ENCODE measurements at regions not wholly inside any gene's neighbourhood (a gene's known extent, or its start where the extent isn't known, plus 50 kb on each side); places are given as distances from the start of the nearest gene placed in this dataset.

DNA sequence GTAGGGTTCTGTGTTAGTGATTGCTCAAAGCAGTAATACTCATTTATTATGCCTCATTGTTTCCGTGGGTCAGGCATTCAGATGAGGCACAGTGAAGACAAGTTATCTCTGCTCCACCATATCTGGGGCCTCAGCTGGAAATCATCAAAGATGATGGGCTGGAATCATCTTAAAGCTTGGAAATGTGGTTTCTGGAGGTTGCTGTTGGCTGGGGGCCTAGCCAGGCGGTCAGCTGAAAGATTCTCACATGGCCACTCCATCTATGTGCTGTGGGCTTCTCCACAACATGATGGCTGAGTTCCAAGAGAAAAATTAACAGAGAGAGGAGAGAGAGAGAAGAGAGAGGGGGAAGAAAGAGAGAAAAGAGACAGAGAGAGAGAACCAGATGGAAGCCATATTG, 75.5 kb downstream of the OLFM4 start:
- Histone ChIP-seq H3K56ac (replicated peaks; ENCODE audit: insufficient read length, low read depth, low read length) (no peak overlapping the region), H3K14ac (ENCODE audit: insufficient read length) (no peak overlapping the region), H4K8ac (ENCODE audit: extremely low read depth, insufficient read depth, low read length) (no peak overlapping the region), H3K4me2 (ENCODE audit: insufficient read depth in 1 of 2, low read depth in 2 of 2, low read length in 2 of 2) (no peak overlapping the region), H3K9me3 (ENCODE audit: insufficient read depth in 2 of 2, low read depth in 1 of 2, low read length in 1 of 2) (no peaks in the 10 kb centered on the region), H3K4me3 (ENCODE audit: extremely low read depth in 1 of 4, insufficient read depth in 2 of 4, low read depth in 3 of 4, low read length in 4 of 4) (no peak overlapping the region), H2BK15ac (ENCODE audit: low read length) (no peak overlapping the region), H3K23me2 (ENCODE audit: low read depth, low read length) (no peaks in the 10 kb centered on the region; the same call in 1 of the 2 replicates), H3K18ac (ENCODE audit: extremely low read depth, low read length) (no peak overlapping the region), H4K20me1 (replicated peaks in 1 of 2; ENCODE audit: control insufficient read depth in 1 of 2, insufficient read depth in 2 of 2, low read length in 2 of 2) (no peaks in the 10 kb centered on the region), H3K27ac (ENCODE audit: low read depth, low read length) (no peak overlapping the region), H2BK120ac (replicated peaks; ENCODE audit: low read depth, low read length) (no peak overlapping the region), H3K4ac (replicated peaks; ENCODE audit: insufficient read length, low read depth, low read length) (no peak overlapping the region), H2AFZ (ENCODE audit: low read length) (no peak overlapping the region), H3K4me1 (replicated peaks in 1 of 4; ENCODE audit: control insufficient read depth in 3 of 4, insufficient read depth in 4 of 4, low read length in 3 of 4) (no peaks in the 10 kb centered on the region), H3K27me3 (replicated peaks in 1 of 4; ENCODE audit: control insufficient read depth in 3 of 4, extremely low read depth in 1 of 4, insufficient read depth in 3 of 4, low read length in 3 of 4) (no peaks in the 10 kb centered on the region), H2AK5ac (ENCODE audit: low read depth, low read length) (no peak overlapping the region), H3K79me2 (ENCODE audit: control insufficient read depth in 1 of 2, insufficient read depth in 2 of 2, low read length in 2 of 2) (no peaks in the 10 kb centered on the region), H3K9ac (replicated peaks in 1 of 4; ENCODE audit: extremely low read depth in 1 of 4, low read depth in 3 of 4, low read length in 3 of 4) (no peak overlapping the region), H4K5ac (ENCODE audit: insufficient read length, low read depth, low read length) (no peak overlapping the region), H2BK12ac (ENCODE audit: low read depth, low read length) (no peak overlapping the region), H2BK5ac (ENCODE audit: low read depth, low read length) (no peak overlapping the region), H3K79me1 (ENCODE audit: low read depth, low read length) (no peaks in the 10 kb centered on the region), H3K36me3 (ENCODE audit: control insufficient read depth in 2 of 4, insufficient read depth in 4 of 4, low read length in 3 of 4) (no peaks in the 10 kb centered on the region), H3K23ac (ENCODE audit: insufficient read length) (no peak overlapping the region), H4K91ac (replicated peaks; ENCODE audit: insufficient read length, low read length) (no peak overlapping the region), H2BK20ac (ENCODE audit: low read length) (no peak overlapping the region)
- TF ChIP-seq SP2 (IDR thresholded peaks at IDR 0.05; ENCODE audit: low read length) (no peak), RNF2 (IDR thresholded peaks at IDR 0.05; ENCODE audit: borderline replicate concordance, low read depth, low read length, missing control alignments, poor library complexity, severe bottlenecking) (no peak), TAF7 (optimal IDR thresholded peaks at IDR 0.05; ENCODE audit: borderline replicate concordance, low read depth, low read length) (no peak), SIX5 (IDR thresholded peaks at IDR 0.05; ENCODE audit: low read depth, low read length) (no peak), KDM5A (IDR thresholded peaks at IDR 0.05; ENCODE audit: low read length) (no peak), SIRT6 (IDR thresholded peaks at IDR 0.05; ENCODE audit: low read length) (no peak)
- TF ChIP-seq, protein P1, sequence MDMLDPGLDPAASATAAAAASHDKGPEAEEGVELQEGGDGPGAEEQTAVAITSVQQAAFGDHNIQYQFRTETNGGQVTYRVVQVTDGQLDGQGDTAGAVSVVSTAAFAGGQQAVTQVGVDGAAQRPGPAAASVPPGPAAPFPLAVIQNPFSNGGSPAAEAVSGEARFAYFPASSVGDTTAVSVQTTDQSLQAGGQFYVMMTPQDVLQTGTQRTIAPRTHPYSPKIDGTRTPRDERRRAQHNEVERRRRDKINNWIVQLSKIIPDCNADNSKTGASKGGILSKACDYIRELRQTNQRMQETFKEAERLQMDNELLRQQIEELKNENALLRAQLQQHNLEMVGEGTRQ (IDR thresholded peaks at IDR 0.05; ENCODE audit: low read length), result no peak
- FAIRE-seq (no peak), DNase-seq (ENCODE audit: low read depth in 1 of 2, low spot score in 2 of 2) (no peak)
- 97% methylated on average over 2 of the region's 2 CpGs; no CpG with 5 or more reads in 1 of the 2 experiments for WGBS, 2 experiments (ENCODE audit: extremely low coverage in 1 of 2, insufficient coverage in 1 of 2, insufficient read length in 1 of 2, insufficient replicate concordance in 2 of 2, low coverage in 1 of 2, low lambda C conversion rate in 2 of 2, missing lambda C conversion rate in 1 of 2)
- ChIA-PET CTCF (ENCODE audit: partially characterized antibody) (no interaction called here), POLR2A (ENCODE audit: partially characterized antibody) (no interaction called here)
